Type B pancreatic cell (in vitro differentiated cells): ENCODE measurements at regions not wholly inside any gene's neighbourhood (a gene's known extent, or its start where the extent isn't known, plus 50 kb on each side); places are given as distances from the start of the nearest gene placed in this dataset.
A peak's percentile ranks its signal among the peaks of the same experiment; 100 is the strongest.

ENCODE experiments used
- DNase-seq: peaks from one replicate; pipeline ENCODE4 v3.0.0; 2021; ENCODE audit warnings: mixed read lengths; ENCODE audit not compliant: unreplicated experiment; ENCODE audit errors: extremely low spot score
- H3K27ac Mint-ChIP-seq: 2 replicates; pipeline ENCODE4 v1.8.0; 2021; ENCODE audit warnings: mild to moderate bottlenecking, mixed read lengths
- H3K27me3 Mint-ChIP-seq: 2 replicates; pipeline ENCODE4 v1.8.0; 2021; ENCODE audit warnings: mixed read lengths
- H3K36me3 Mint-ChIP-seq: 2 replicates; pipeline ENCODE4 v1.8.0; 2021; ENCODE audit warnings: mixed read lengths
- H3K4me1 Mint-ChIP-seq: one replicate; pipeline ENCODE4 v1.8.0; 2021; ENCODE audit warnings: mixed read lengths; ENCODE audit not compliant: unreplicated experiment
- H3K4me3 Mint-ChIP-seq: 2 replicates; pipeline ENCODE4 v1.8.0; 2021; ENCODE audit warnings: mild to moderate bottlenecking, mixed read lengths
- H3K9me3 Mint-ChIP-seq: 2 replicates; pipeline ENCODE4 v1.8.0; 2021; ENCODE audit warnings: mixed read lengths
- TF ChIP-seq, protein P1 (sequence below): fragments of 200-600 bp; sonication (generic); conservative IDR thresholded peaks from 2 replicates; pipeline ENCODE4 v1.5.0; 2021; ENCODE audit warnings: antibody characterized with exemption, mild to moderate bottlenecking

DNA sequence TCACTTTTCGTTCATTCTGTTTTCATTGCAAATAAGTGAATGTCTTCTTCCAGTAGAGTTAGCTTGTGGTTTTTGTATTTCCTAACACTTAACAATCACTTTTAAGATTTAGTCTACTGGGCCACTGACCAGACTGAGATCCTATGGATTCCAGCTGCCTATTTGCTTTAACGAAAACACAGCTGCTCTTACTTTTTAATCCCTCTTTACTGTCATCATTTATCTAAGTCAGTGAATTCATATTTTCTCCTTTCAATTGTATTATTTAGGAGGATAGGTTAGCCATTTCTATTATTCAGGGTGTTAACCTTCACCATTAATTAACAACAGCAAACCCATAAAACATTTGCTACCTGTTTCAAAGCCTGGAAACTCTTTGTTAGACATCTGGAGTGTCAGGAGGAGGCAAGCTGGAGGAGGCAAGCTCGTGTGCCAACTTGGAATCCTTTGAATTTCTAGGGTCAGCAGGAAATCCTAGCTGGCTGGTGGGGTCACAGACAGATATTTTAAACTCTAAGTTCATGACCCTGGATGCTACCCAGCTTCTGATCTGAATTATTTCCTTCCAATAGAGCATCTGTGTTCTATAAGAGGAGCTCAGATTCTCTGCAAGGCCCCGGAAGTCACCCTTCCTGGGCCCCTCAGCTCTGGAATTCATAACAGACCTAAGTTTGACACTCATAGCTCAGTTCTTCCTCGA lies 385.3 kb downstream of the RBM43 start:
- Mint-ChIP-seq H3K27me3 (no peaks in the 10 kb centered on the region), H3K9me3 (no peaks in the 10 kb centered on the region), H3K36me3 (no peaks in the 10 kb centered on the region), H3K4me1 (peaks cover 42% of the 10 kb centered on the region), H3K27ac (no peak overlapping the region), H3K4me3 (no peak overlapping the region)
- DNase-seq, result no peak
- TF ChIP-seq, protein P1, sequence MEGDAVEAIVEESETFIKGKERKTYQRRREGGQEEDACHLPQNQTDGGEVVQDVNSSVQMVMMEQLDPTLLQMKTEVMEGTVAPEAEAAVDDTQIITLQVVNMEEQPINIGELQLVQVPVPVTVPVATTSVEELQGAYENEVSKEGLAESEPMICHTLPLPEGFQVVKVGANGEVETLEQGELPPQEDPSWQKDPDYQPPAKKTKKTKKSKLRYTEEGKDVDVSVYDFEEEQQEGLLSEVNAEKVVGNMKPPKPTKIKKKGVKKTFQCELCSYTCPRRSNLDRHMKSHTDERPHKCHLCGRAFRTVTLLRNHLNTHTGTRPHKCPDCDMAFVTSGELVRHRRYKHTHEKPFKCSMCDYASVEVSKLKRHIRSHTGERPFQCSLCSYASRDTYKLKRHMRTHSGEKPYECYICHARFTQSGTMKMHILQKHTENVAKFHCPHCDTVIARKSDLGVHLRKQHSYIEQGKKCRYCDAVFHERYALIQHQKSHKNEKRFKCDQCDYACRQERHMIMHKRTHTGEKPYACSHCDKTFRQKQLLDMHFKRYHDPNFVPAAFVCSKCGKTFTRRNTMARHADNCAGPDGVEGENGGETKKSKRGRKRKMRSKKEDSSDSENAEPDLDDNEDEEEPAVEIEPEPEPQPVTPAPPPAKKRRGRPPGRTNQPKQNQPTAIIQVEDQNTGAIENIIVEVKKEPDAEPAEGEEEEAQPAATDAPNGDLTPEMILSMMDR, result no peak

DNA sequence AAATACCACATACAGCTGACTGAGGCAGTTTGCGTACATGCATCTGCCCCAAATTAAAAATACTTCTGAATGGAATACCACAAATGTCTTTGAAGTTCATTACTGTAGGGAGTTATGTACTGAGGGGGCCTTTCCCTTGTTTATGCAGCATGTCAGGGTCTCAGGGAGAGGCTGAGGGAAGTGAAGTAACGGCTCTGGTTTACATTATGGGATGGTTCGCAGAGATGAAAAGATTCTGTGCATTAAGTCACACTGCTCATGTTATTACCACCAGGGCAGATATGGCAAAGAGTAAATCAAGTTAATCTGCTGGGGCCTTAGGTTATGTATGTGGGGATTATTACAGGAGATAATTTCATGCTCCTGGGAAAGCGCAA lies 385.9 kb upstream of the RND3 start:
- peaks cover 6% of the 10 kb centered on the region for H3K9me3 Mint-ChIP-seq
- no peak for DNase-seq
- peak overlapping the region; percentile 7 for H3K27ac Mint-ChIP-seq

DNA sequence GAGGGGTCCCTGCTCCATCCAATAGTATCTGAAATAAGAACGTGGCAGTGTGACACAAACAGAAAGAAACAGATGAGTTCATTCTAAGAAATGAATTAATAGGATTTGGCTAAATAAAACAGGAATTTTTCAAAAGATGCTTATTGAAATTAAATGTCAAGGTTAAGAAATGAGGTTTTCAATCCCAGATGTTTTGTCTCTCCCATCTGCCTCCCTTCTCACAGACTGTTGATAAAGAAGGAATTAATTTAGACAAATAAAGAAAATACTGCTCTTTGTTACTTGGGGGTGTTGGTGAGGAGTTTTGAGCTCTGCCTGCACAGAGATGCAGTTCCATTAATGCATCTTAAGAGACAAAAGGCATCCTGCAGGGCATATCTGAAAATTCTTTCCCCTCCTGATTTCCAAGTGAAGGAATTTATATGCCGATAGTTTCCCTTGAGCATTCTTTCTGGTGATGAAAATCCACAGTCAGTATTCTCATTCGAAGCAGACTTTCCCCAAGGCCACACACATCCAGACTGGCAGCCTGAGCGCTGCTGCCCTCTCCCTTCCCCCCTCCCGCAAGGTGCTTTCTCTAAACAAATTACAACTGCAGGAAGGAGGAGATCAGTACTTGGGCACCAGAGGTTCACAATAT lies 385.4 kb upstream of the RND3 start:
- DNase-seq, result no peak
- Mint-ChIP-seq H3K27ac (peak overlapping the region; percentile 7), H3K36me3 (no peaks in the 10 kb centered on the region), H3K4me1 (peaks cover 42% of the 10 kb centered on the region), H3K27me3 (no peaks in the 10 kb centered on the region), H3K9me3 (peaks cover 6% of the 10 kb centered on the region), H3K4me3 (peak overlapping the region; percentile 13)
- TF ChIP-seq, protein P1, result no peak

More for the DNA sequence above, 385.9 kb upstream of the RND3 start:
- H3K27me3 Mint-ChIP-seq, result no peaks in the 10 kb centered on the region
- TF ChIP-seq, protein P1, result no peak
- peak overlapping the region; percentile 11 for H3K4me3 Mint-ChIP-seq
- H3K4me1 Mint-ChIP-seq, result peaks cover 42% of the 10 kb centered on the region
- no peaks in the 10 kb centered on the region for H3K36me3 Mint-ChIP-seq

DNA sequence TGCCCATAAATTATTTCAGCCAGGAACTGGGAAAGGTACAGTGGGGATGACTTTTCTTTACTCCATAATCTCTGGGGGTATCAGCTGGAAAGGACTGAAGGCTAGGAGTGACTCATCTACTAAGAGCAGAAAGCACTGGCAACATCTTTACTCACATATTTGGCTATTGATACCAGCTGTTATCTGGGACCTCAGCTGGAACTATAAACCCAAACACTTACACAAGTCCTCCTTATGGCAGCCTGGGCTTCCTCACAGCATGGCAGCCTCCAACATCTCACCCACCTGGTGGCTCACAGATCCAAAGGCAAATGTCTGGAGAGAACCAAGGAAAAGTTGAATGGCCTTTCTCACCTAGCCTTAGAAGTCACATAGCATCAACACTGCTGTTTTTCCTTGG lies 379.0 kb upstream of the RND3 start:
- H3K36me3 Mint-ChIP-seq, result no peaks in the 10 kb centered on the region
- no peak overlapping the region for H3K27ac Mint-ChIP-seq
- no peaks in the 10 kb centered on the region for H3K4me1 Mint-ChIP-seq
- H3K27me3 Mint-ChIP-seq, result no peaks in the 10 kb centered on the region
- peaks cover 20% of the 10 kb centered on the region for H3K9me3 Mint-ChIP-seq
- no peak for DNase-seq
- TF ChIP-seq, protein P1, result no peak
- no peak overlapping the region for H3K4me3 Mint-ChIP-seq

DNA sequence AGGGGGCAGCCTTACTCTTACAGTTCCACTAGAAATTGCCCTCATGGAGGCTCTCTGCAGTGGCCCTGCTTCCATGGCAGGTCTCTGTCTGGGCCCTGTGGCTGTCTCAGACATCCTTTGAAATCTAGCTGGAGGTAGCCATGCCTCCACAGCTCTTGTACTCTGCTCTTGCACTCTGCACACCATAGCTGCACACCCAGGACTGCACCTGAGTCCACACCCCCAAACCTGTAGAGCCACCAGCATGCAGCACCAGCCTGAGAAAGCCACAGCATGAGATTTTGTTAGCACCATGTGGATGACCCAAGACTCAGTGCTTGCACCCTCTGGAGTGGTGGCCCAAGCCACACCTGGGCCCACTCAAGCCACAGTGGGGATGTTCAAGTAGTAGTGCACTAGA lies 376.2 kb upstream of the RND3 start:
- Mint-ChIP-seq H3K27ac (no peak overlapping the region), H3K9me3 (peaks cover 19% of the 10 kb centered on the region), H3K4me1 (peaks cover 10% of the 10 kb centered on the region), H3K36me3 (no peaks in the 10 kb centered on the region), H3K4me3 (no peak overlapping the region), H3K27me3 (no peaks in the 10 kb centered on the region)
- DNase-seq, result no peak
- TF ChIP-seq, protein P1, result no peak
